B cell (primary cell): ENCODE measurements at regions not wholly inside any gene's neighbourhood (a gene's known extent, or its start where the extent isn't known, plus 50 kb on each side); places are given as distances from the start of the nearest gene placed in this dataset.

Source experiments
- ATAC-seq: fragments of 200-7000 bp; cut with Tn5 transposase; one replicate; pipeline ENCODE4 v1.10.0; 2021; ENCODE audit warnings: low read depth, mild to moderate bottlenecking, moderate number of reproducible peaks, moderate library complexity
- CTCF ChIA-PET: fragments of 350-600 bp; sonication (Branson Sonifier 250); formaldehyde crosslinking; loops from one replicate; lab custom pipeline; 2021; ENCODE audit warnings: antibody characterized with exemption, inconsistent platforms; lab: Charles Lee
- POLR2A ChIA-PET: fragments of 350-600 bp; sonication (Branson Sonifier 250); formaldehyde crosslinking; loops from one replicate; lab custom pipeline; 2021; ENCODE audit warnings: antibody characterized with exemption; lab: Charles Lee
- DNase-seq: peaks from one replicate; pipeline ENCODE4 v3.0.0; 2013
- H2AFZ ChIP-seq: 2 replicates; pipeline ENCODE4 v1.6.1; 2012; ENCODE audit warnings: mild to moderate bottlenecking, low read depth, low read length; ENCODE audit not compliant: insufficient read depth, poor library complexity, severe bottlenecking
- H3K27ac ChIP-seq, 2 donors: 1 replicate in 1 of 2; 2 replicates in 1 of 2; pipeline ENCODE4 v1.5.1; 2012 to 2013; ENCODE audit warnings: low read length in 2 of 2, mild to moderate bottlenecking in 2 of 2, moderate library complexity in 1 of 2
- H3K27me3 ChIP-seq, 4 experiments: fragments of 200-600 bp in 1 of 4; sonication (generic) in 1 of 4; replicated peaks in 1 of 4; 1 replicate in 2 of 4; 2 replicates in 2 of 4; pipeline versions ENCODE4 v1.6.1 to v1.7.0; 2013 to 2016; ENCODE audit warnings: low read length in 3 of 4, mild to moderate bottlenecking in 2 of 4, mixed read lengths in 1 of 4, moderate library complexity in 1 of 4; ENCODE audit not compliant: insufficient read depth in 4 of 4, control insufficient read depth in 3 of 4; ENCODE audit errors: control extremely low read depth in 1 of 4
- H3K36me3 ChIP-seq, 2 experiments: replicated peaks in 1 of 2; 1 replicate in 1 of 2; 2 replicates in 1 of 2; pipeline versions ENCODE4 v1.6.1 to v1.7.1; 2013; ENCODE audit warnings: low read length in 1 of 2; ENCODE audit not compliant: insufficient read depth in 2 of 2, control insufficient read depth in 1 of 2; ENCODE audit errors: control extremely low read depth in 1 of 2, extremely low read depth in 1 of 2
- H3K4me1 ChIP-seq, 2 donors: fragments of 200-600 bp in 1 of 2; sonication (generic) in 1 of 2; 1 replicate in 1 of 2; 2 replicates in 1 of 2; pipeline versions ENCODE4 v1.5.1 to v1.6.1; 2013 to 2017; ENCODE audit warnings: low read length in 2 of 2; ENCODE audit not compliant: control insufficient read depth in 2 of 2, insufficient read depth in 2 of 2
- H3K4me2 ChIP-seq: replicated peaks from 2 replicates; pipeline ENCODE3; 2012; ENCODE audit warnings: mild to moderate bottlenecking, low read depth, low read length; ENCODE audit not compliant: poor library complexity, severe bottlenecking
- H3K4me3 ChIP-seq, 5 experiments: fragments of 200-600 bp in 1 of 5; sonication (generic) in 1 of 5; 1 replicate in 3 of 5; 2 replicates in 2 of 5; pipeline versions ENCODE4 v1.5.1 to v1.7.0; 2011 to 2016; ENCODE audit warnings: low read length in 4 of 5, mild to moderate bottlenecking in 4 of 5, low read depth in 2 of 5, control low read depth in 1 of 5, moderate library complexity in 1 of 5; ENCODE audit not compliant: insufficient read depth in 1 of 5; ENCODE audit errors: control extremely low read depth in 1 of 5, extremely low read depth in 1 of 5
- H3K79me2 ChIP-seq: fragments of 200-600 bp; sonication (generic); one replicate; pipeline ENCODE4 v1.6.0; 2016; ENCODE audit warnings: low read length; ENCODE audit not compliant: control insufficient read depth, insufficient read depth
- H3K9ac ChIP-seq: fragments of 200-600 bp; sonication (generic); 2 replicates; pipeline ENCODE4 v1.6.1; 2017; ENCODE audit warnings: mild to moderate bottlenecking, low read length, moderate library complexity
- H3K9me3 ChIP-seq, 3 donors: one replicate each; pipeline versions ENCODE4 v1.6.1 to v1.7.1; 2013; ENCODE audit warnings: low read length in 2 of 3; ENCODE audit not compliant: control insufficient read depth in 2 of 3, insufficient read depth in 1 of 3; ENCODE audit errors: control extremely low read depth in 1 of 3
- H4K20me1 ChIP-seq: 2 replicates; pipeline ENCODE4 v1.6.0; 2012; ENCODE audit warnings: mild to moderate bottlenecking, low read length; ENCODE audit not compliant: insufficient read depth, control insufficient read depth, poor library complexity, severe bottlenecking
- H3K27ac Mint-ChIP-seq: one replicate; pipeline ENCODE4 v1.8.0; 2021; ENCODE audit warnings: mixed read lengths
- H3K27me3 Mint-ChIP-seq: one replicate; pipeline ENCODE4 v1.8.0; 2021; ENCODE audit warnings: mixed read lengths
- H3K4me1 Mint-ChIP-seq: one replicate; pipeline ENCODE4 v1.8.0; 2021; ENCODE audit warnings: mixed read lengths
- H3K4me3 Mint-ChIP-seq: one replicate; pipeline ENCODE4 v1.8.0; 2021; ENCODE audit warnings: mixed read lengths
- H3K9me3 Mint-ChIP-seq: one replicate; pipeline ENCODE4 v1.8.0; 2022; ENCODE audit warnings: mixed read lengths; ENCODE audit not compliant: insufficient read depth
- EZH2 ChIP-seq: IDR thresholded peaks from 2 replicates; pipeline ENCODE4 v1.6.1; 2012; ENCODE audit warnings: borderline replicate concordance, low read depth, mild to moderate bottlenecking, moderate library complexity, low read length; ENCODE audit not compliant: insufficient read depth, poor library complexity, severe bottlenecking
- WGBS: methylation state at CpG from one replicate; pipeline ENCODE4 v1.1.5; 2013; ENCODE audit warnings: missing lambda C conversion rate; ENCODE audit not compliant: insufficient coverage; 5-methylcytosine and 5-hydroxymethylcytosine counted together
- intact Hi-C: fragments of 100-400 bp; cut with micrococcal nuclease; formaldehyde crosslinking; loops from one replicate; pipeline ENCODE4 v1.10.0; 2022
- TF ChIP-seq, protein P1 (sequence below): fragments of 200-600 bp; IDR thresholded peaks from one replicate; pipeline ENCODE4 v1.8.0; 2022; ENCODE audit warnings: antibody characterized with exemption, mild to moderate bottlenecking

DNA sequence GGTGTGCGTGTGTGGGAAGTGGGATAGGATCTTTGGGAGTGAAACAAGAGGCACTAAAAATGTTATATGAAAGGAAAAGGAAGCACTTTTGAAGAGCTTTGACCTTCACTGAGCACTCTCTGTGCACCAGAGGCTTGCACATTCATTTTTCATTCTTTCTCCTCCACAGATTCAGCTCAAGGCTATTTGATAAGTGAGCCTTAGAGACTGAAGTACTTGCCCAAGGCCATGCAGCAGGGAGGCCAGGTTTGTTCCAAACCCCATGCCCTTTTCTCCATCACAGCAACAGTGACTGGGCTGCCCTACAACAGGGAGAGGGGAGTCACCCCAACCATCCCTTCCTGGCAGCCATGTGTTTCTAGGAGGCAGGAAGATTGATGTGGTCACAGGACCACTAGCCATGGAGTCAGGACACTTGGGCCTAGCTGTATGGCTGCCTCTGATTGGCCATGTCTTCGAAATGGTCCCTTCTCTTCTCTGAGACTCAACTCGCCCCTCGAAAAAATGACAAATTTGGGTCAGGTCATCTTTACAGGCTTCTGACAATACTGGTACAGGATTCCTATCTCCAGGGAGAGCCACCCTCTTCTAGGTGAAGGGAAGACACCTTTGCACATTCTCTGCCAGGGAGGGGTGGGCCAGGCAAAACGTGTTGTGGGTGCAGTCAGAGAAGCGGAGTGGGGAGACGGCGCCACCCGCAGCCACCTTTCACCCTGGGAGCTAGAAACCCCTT, 123.5 kb upstream of the MYCN start:
- intact Hi-C loops = no loop called here
- H3K9me3 ChIP-seq = no peaks in the 10 kb centered on the region
- 80% methylated on average over 8 of the region's 9 CpGs for WGBS
- peaks cover 0 to 17% (median 2%) of the 10 kb centered on the region in 4 experiments for H3K27me3 ChIP-seq
- H3K9ac ChIP-seq = no peak overlapping the region
- no peak for TF ChIP-seq EZH2
- TF ChIP-seq, protein P1, sequence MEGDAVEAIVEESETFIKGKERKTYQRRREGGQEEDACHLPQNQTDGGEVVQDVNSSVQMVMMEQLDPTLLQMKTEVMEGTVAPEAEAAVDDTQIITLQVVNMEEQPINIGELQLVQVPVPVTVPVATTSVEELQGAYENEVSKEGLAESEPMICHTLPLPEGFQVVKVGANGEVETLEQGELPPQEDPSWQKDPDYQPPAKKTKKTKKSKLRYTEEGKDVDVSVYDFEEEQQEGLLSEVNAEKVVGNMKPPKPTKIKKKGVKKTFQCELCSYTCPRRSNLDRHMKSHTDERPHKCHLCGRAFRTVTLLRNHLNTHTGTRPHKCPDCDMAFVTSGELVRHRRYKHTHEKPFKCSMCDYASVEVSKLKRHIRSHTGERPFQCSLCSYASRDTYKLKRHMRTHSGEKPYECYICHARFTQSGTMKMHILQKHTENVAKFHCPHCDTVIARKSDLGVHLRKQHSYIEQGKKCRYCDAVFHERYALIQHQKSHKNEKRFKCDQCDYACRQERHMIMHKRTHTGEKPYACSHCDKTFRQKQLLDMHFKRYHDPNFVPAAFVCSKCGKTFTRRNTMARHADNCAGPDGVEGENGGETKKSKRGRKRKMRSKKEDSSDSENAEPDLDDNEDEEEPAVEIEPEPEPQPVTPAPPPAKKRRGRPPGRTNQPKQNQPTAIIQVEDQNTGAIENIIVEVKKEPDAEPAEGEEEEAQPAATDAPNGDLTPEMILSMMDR = no peak
- no peaks in the 10 kb centered on the region for H3K4me1 ChIP-seq
- no peak overlapping the region for H2AFZ ChIP-seq
- no peak overlapping the region for H3K4me3 ChIP-seq
- Mint-ChIP-seq H3K27me3 (peaks cover 46% of the 10 kb centered on the region), H3K9me3 (no peaks in the 10 kb centered on the region), H3K27ac (no peak overlapping the region), H3K4me1 (no peaks in the 10 kb centered on the region), H3K4me3 (no peak overlapping the region)
- H3K79me2 ChIP-seq = no peaks in the 10 kb centered on the region
- CTCF ChIA-PET = no interaction called here
- no peaks in the 10 kb centered on the region for H3K36me3 ChIP-seq
- no peak overlapping the region for H3K4me2 ChIP-seq
- no peak for ATAC-seq
- DNase-seq = no peak
- POLR2A ChIA-PET = no interaction called here
- no peaks in the 10 kb centered on the region for H4K20me1 ChIP-seq
- no peak overlapping the region for H3K27ac ChIP-seq

GRCh38 chr2:15817748-15818147, 122.6 kb upstream of the MYCN start:
- H3K4me3 ChIP-seq = no peak overlapping the region
- H3K9me3 Mint-ChIP-seq = no peaks in the 10 kb centered on the region
- H3K27ac Mint-ChIP-seq = no peak overlapping the region
- peaks cover 43% of the 10 kb centered on the region for H3K27me3 Mint-ChIP-seq
- H4K20me1 ChIP-seq = no peaks in the 10 kb centered on the region
- WGBS = 33% methylated on average over 5 of the region's 6 CpGs
- intact Hi-C loops = no loop called here
- H2AFZ ChIP-seq = no peak overlapping the region
- no peak overlapping the region for H3K4me2 ChIP-seq
- no peaks in the 10 kb centered on the region for H3K4me1 ChIP-seq
- TF ChIP-seq, protein P1 = no peak
- TF ChIP-seq EZH2 = no peak
- DNase-seq (no peak), ATAC-seq (no peak)
- H3K27ac ChIP-seq = no peak overlapping the region
- POLR2A ChIA-PET = no interaction called here
- H3K79me2 ChIP-seq = no peaks in the 10 kb centered on the region
- H3K36me3 ChIP-seq = no peaks in the 10 kb centered on the region
- H3K9me3 ChIP-seq = no peaks in the 10 kb centered on the region
- H3K4me3 Mint-ChIP-seq = no peak overlapping the region
- CTCF ChIA-PET = no interaction called here
- H3K4me1 Mint-ChIP-seq = no peaks in the 10 kb centered on the region
- H3K9ac ChIP-seq = no peak overlapping the region
- H3K27me3 ChIP-seq = peaks cover 0 to 17% (median 2%) of the 10 kb centered on the region in 4 experiments
